ENCODE measurements at regions not wholly inside any gene's neighbourhood (a gene's known extent, or its start where the extent isn't known, plus 50 kb on each side); places are given as distances from the start of the nearest gene placed in this dataset.

GRCh38 chr1:221806984-221807383 is 65.1 kb upstream of the DUSP10 start:
- H2AFZ ChIP-seq: no peak overlapping the region
- H3K4me2 ChIP-seq (ENCODE audit: low read length): no peak overlapping the region
- H3K4me3 ChIP-seq (ENCODE audit: low read depth, low read length): no peak overlapping the region
- H3K4me1 ChIP-seq: no peaks in the 10 kb centered on the region
- H3K36me3 ChIP-seq (ENCODE audit: control insufficient read depth, insufficient read depth, low read length): no peaks in the 10 kb centered on the region
- H3K79me2 ChIP-seq: no peaks in the 10 kb centered on the region
- no peak overlapping the region for H3K9ac ChIP-seq
- H3K27ac ChIP-seq: no peak overlapping the region
- TF ChIP-seq CTCF (IDR thresholded peaks at IDR 0.05): no peak
- no peaks in the 10 kb centered on the region for H3K27me3 ChIP-seq (ENCODE audit: control insufficient read depth, insufficient read depth, low read length)
- no peaks in the 10 kb centered on the region for H3K9me3 ChIP-seq (ENCODE audit: control insufficient read depth, low read length)

- Histone ChIP-seq H3K4me3 (ENCODE audit: low read depth, low read length) (no peak overlapping the region), H3K27ac (no peak overlapping the region), H3K36me3 (ENCODE audit: control insufficient read depth, insufficient read depth, low read length) (no peaks in the 10 kb centered on the region), H2AFZ (no peak overlapping the region), H3K4me2 (ENCODE audit: low read length) (no peak overlapping the region), H3K9me3 (ENCODE audit: control insufficient read depth, low read length) (no peaks in the 10 kb centered on the region), H3K27me3 (ENCODE audit: control insufficient read depth, insufficient read depth, low read length) (no peaks in the 10 kb centered on the region), H3K9ac (no peak overlapping the region), H3K79me2 (no peaks in the 10 kb centered on the region), H3K4me1 (no peaks in the 10 kb centered on the region)
- no peak for TF ChIP-seq CTCF (IDR thresholded peaks at IDR 0.05)
Measured at GRCh38 chr1:221806236-221806635, 64.3 kb upstream of the DUSP10 start.

- Histone ChIP-seq H3K9me3 (ENCODE audit: control insufficient read depth, low read length) (no peaks in the 10 kb centered on the region), H3K4me2 (ENCODE audit: low read length) (no peak overlapping the region), H3K36me3 (ENCODE audit: control insufficient read depth, insufficient read depth, low read length) (no peaks in the 10 kb centered on the region), H2AFZ (no peak overlapping the region), H3K27me3 (ENCODE audit: control insufficient read depth, insufficient read depth, low read length) (no peaks in the 10 kb centered on the region), H3K4me1 (no peaks in the 10 kb centered on the region), H3K4me3 (ENCODE audit: low read depth, low read length) (no peak overlapping the region), H3K79me2 (no peaks in the 10 kb centered on the region), H3K9ac (no peak overlapping the region), H3K27ac (no peak overlapping the region)
- no peak for TF ChIP-seq CTCF (IDR thresholded peaks at IDR 0.05)
Measured at GRCh38 chr1:221805121-221805520, 63.2 kb upstream of the DUSP10 start.

GRCh38 chr1:221804303-221804702 is 62.4 kb upstream of the DUSP10 start:
- H3K79me2 ChIP-seq: no peaks in the 10 kb centered on the region
- no peak overlapping the region for H3K4me2 ChIP-seq (ENCODE audit: low read length)
- H3K9ac ChIP-seq: no peak overlapping the region
- H3K4me3 ChIP-seq (ENCODE audit: low read depth, low read length): no peak overlapping the region
- H3K36me3 ChIP-seq (ENCODE audit: control insufficient read depth, insufficient read depth, low read length): no peaks in the 10 kb centered on the region
- H3K27ac ChIP-seq: no peak overlapping the region
- H3K4me1 ChIP-seq: no peaks in the 10 kb centered on the region
- no peak overlapping the region for H2AFZ ChIP-seq
- H3K27me3 ChIP-seq (ENCODE audit: control insufficient read depth, insufficient read depth, low read length): no peaks in the 10 kb centered on the region
- no peak for TF ChIP-seq CTCF (IDR thresholded peaks at IDR 0.05)
- H3K9me3 ChIP-seq (ENCODE audit: control insufficient read depth, low read length): no peaks in the 10 kb centered on the region

GRCh38 chr1:221801773-221802516 is 60.1 kb upstream of the DUSP10 start:
- no peak overlapping the region for H3K27ac ChIP-seq
- no peak overlapping the region for H2AFZ ChIP-seq
- H3K36me3 ChIP-seq (ENCODE audit: control insufficient read depth, insufficient read depth, low read length): no peaks in the 10 kb centered on the region
- no peaks in the 10 kb centered on the region for H3K4me1 ChIP-seq
- H3K27me3 ChIP-seq (ENCODE audit: control insufficient read depth, insufficient read depth, low read length): no peaks in the 10 kb centered on the region
- no peak overlapping the region for H3K4me3 ChIP-seq (ENCODE audit: low read depth, low read length)
- TF ChIP-seq CTCF (IDR thresholded peaks at IDR 0.05): no peak
- no peak overlapping the region for H3K9ac ChIP-seq
- no peaks in the 10 kb centered on the region for H3K79me2 ChIP-seq
- no peak overlapping the region for H3K4me2 ChIP-seq (ENCODE audit: low read length)
- no peaks in the 10 kb centered on the region for H3K9me3 ChIP-seq (ENCODE audit: control insufficient read depth, low read length)
